ENCODE measurements at regions not wholly inside any gene's neighbourhood (a gene's known extent, or its start where the extent isn't known, plus 50 kb on each side); places are given as distances from the start of the nearest gene placed in this dataset.
A peak's percentile ranks its signal among the peaks of the same experiment; 100 is the strongest.

- no peak for DNase-seq (ENCODE audit: low spot score)
Observed at GRCh38 chr9:109830545-109830944, 50.5 kb downstream of the PALM2AKAP2 start.

- DNase-seq (ENCODE audit: low spot score): no peak
Observed at GRCh38 chr9:109831998-109832658, 52.1 kb downstream of the PALM2AKAP2 start.

DNA sequence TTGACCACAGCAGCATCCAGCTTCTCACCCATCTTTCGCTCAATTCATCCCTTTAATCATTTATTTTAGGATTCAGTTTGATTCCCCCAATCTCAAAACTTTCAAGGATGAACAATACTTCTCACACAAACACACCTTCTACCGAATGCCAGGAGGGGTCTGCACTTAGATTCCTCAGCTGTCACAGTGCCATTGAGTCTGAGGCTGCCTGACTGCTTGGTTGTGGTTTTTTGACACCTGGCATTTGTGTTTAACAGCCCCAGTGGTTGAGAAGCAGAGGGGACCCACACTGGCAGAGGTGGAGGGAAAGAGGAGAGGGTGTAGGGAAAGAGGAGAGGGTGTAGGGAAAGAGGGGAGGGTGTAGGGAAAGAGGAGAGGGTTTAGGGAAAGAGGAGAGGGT is 54.9 kb downstream of the PALM2AKAP2 start:
- DNase-seq (ENCODE audit: low spot score): no peak

DNA sequence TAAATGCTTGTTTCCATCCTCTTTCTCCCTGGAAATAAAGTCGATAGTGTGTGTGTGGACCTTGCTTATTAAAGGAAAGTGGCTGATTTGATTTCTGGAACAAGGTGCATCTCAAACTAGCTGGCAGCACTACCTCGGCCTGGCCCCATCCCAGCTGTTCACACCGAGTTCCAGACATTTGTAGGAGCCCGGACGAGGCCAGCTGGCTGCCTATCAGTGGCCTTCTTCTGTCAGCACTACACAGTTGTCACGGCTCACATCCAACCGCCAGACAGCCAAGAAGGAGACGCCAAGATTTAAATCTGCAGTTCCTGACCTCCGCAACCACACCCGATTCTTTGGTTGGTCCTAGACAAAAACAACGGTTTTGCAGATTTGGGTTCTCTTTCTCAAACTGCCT is 63.6 kb downstream of the PALM2AKAP2 start:
- DNase-seq (ENCODE audit: low spot score): no peak

GRCh38 chr9:109845226-109845625 is 65.2 kb downstream of the PALM2AKAP2 start:
- no peak for DNase-seq (ENCODE audit: low spot score)

DNA sequence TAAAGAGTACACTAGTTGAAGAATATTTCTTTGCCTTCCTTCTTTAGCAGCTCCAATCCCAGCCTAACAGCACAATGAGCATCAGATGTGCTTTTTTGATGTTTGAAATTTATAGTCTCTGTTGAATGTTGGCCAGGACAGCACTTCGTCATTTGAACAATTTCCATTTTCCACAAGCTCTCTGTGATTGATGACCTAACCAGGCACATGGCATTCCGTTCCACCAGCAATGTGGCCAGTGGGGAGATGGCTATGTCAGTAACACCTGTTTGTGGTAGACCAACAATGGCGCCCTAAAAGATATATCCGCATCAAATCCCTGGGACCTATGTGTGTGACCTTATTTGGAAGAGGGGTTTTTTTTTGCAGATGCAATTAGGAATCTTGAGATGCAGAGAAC is 66.8 kb downstream of the PALM2AKAP2 start:
- DNase-seq (ENCODE audit: low spot score): no peak

GRCh38 chr9:109852556-109852955 is 72.6 kb downstream of the PALM2AKAP2 start:
- DNase-seq (ENCODE audit: low spot score): no peak

DNA sequence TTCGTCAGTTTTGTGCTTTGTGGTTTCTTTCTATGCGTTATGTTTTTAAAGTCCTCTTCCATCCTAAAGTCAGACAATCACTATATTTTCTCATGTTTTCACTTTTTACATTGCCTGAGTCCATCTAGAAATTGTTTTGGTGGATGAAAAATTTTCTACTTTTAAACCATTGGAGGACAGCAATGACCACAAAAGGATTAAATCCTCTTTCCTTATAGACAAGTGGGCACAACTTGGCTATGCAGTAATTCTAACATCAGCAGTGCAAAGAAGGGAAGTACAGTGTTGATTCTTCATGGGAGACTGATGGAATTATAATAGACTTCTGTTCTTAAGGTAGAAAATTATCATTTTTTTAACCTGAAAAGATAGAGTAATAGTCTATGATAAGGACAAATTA is 75.5 kb downstream of the PALM2AKAP2 start:
- no peak for DNase-seq (ENCODE audit: low spot score)

- DNase-seq (ENCODE audit: low spot score): no peak
Observed at GRCh38 chr9:109856785-109857184, 76.8 kb downstream of the PALM2AKAP2 start.

- no peak for DNase-seq (ENCODE audit: low spot score)
Observed at GRCh38 chr9:109857336-109857735, 77.3 kb downstream of the PALM2AKAP2 start.

GRCh38 chr9:109859447-109859846 is 79.4 kb downstream of the PALM2AKAP2 start:
- no peak for DNase-seq (ENCODE audit: low spot score)

DNA sequence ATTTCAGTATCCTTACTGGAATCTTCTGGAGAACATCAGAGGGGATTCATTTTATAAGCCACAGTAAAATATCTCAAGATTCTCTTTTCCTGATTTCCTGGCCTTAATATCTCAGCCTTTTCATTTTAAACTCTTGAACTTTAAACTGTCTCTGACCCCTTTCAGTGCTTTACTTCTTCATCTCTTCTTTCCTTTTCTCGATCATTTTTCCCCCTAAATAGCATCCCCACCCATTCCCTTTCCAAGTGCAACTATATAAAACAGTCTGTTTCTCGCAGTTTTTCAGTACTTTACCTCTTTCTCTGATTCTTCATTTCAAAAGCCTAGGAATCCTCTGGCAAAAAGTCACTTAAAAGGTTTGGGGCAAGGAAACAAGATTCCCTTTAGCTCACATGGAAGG is 80.5 kb downstream of the PALM2AKAP2 start:
- no peak for DNase-seq (ENCODE audit: low spot score)

DNA sequence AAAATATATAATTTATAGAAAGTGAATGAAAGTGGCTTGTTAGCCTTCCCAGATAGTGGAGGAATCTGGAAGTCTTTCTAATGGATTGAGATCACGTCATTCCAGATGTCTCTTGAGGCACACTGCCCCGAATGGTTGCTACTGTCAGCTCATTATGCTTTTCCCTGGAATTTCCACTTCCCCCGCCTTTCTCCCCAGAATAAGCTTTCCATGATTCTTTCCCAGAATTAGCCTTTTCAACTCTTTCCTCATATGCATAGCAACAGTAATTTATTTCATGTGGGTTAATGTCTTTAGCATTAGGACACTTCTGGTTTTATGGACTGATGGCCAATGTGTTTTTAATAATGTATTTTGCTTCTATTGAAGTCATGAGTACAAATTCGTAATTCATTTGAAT is 81.5 kb downstream of the PALM2AKAP2 start:
- no peak for DNase-seq (ENCODE audit: low spot score)

DNA sequence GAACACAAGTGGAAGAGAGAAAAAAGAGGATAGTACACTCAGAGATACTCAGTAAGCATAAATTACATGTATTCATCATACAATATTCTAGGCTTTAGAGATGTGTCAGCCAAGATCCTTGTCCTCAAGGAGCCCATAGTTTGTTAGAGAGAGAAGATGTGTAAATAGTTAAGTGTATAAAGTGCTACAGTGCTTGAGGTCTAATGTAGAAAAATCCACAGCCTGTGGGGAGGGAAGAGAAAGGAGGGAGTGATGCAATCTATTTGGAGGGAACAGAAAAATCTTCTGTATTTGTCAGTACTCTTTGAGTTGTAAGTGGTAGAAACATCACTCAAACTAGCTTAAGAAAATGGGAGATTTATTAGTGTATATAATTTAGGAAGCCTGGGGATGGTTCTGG is 81.9 kb downstream of the PALM2AKAP2 start:
- DNase-seq (ENCODE audit: low spot score): no peak

GRCh38 chr9:109862452-109862851 is 82.5 kb downstream of the PALM2AKAP2 start:
- DNase-seq (ENCODE audit: low spot score): no peak

DNA sequence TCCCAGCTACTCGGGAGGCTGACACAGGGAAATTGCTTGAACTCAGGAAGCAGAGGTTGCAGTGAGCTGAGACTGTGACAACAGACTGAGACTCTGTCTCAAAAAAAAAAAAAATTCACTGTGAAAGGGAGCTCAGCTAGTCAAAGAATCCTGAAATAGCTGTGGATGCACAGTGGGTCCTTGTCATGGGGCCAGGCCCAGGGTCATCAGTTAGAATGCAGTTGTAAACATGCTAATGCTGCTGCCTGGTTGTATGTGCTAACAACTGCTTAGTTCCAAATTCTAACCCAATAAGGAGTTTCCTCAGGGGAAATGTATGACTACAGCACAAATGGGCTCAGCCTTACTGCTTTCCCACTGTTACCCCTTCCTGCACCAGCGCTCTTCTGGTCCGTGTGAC is 84.0 kb downstream of the PALM2AKAP2 start:
- no peak for DNase-seq (ENCODE audit: low spot score)

GRCh38 chr9:109865521-109865920 is 85.5 kb downstream of the PALM2AKAP2 start:
- DNase-seq (ENCODE audit: low spot score): no peak

- DNase-seq (ENCODE audit: low spot score): peak; percentile 24
Observed at GRCh38 chr9:109868207-109868606, 88.2 kb downstream of the PALM2AKAP2 start.

DNA sequence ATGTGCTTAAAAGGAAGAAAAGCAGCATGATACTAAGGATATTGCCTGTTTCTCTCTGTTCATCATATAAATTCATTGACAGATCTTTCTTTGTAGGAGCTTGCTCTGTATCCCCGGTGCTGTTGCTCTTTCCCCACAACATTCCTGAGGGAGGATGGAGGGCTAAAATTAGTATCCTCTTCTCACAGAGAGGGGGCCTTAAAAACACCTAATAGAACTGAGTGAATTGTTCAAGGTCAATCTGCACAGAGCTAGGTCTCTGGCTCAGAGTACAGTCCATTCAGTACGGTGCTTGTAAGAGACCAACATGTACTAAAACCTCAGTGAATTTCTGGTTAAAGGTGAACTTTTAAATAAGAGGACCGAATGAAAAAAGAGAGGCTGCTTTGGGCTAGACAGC is 88.7 kb downstream of the PALM2AKAP2 start:
- no peak for DNase-seq (ENCODE audit: low spot score)

DNA sequence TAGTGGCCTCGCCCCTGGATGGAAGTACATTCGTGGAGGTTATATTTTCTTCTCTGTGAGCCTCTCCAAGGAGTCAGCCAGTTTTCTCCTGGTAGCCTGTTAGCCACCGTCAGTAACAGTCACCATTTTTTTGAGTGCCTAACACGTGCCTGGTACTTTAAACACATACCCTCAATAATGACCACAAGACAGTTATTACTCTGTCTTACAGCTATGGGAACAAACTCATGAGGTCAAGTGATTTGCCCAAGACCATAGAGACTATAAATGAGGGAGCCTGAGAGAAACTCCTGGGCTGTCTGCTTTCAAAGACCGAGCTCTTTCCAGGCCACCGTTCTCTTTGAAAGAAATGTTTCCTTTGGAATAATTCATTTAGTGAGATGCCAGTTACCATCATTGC is 90.4 kb downstream of the PALM2AKAP2 start:
- DNase-seq (ENCODE audit: low spot score): no peak

GRCh38 chr9:109872901-109873300 is 92.9 kb downstream of the PALM2AKAP2 start:
- no peak for DNase-seq (ENCODE audit: low spot score)

- DNase-seq (ENCODE audit: low spot score): no peak
Observed at GRCh38 chr9:109875495-109876129, 95.6 kb downstream of the PALM2AKAP2 start.

DNA sequence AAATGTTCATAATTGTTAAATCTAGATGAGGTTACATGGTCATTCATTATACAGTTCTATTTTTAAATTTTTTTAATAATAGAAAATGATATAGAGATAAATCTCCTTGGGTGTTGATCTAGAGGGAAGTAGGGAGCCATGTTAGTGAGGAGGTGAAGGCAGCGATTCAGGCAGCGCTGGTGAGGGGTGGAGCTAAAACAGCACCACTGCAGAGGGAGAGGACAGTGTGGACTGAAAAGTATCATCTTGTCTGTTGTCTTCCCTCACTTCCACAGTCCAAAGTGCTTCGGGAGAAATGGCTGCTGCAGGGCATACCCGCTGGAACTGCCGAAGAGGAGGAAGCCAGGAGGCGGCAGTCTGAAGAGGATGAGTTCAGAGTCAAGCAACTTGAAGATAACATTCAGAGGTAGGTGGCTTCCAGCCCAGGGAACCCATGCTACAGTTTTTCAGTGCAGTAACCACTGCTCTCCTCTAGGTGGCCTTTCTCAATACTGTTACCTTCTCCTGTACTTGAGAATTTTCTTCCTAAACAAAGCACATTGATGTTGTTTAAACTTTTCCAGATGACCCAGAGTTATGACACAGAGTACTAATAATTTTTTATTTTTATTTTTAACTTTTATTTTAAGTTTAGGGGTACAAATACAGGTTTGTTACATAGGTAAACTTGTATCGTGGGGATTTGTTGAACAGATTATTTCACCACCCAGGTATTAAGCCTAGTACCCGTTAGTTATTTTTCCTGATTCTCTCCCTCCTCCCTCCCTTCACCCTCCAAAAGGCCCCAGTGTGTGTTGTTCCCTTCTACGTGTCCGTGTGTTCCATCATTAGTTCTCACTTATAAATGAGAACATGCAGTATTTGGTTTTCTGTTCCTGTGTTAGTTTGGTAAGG is 100.5 kb downstream of the PALM2AKAP2 start:
- peak; percentile 34 for DNase-seq (ENCODE audit: low spot score)
